HG03432 (cell line): ENCODE measurements at regions not wholly inside any gene's neighbourhood (a gene's known extent, or its start where the extent isn't known, plus 50 kb on each side); places are given as distances from the start of the nearest gene placed in this dataset.

Experiments used
- ATAC-seq: cut with Tn5 transposase; IDR thresholded peaks from one replicate; pipeline ENCODE4 v1.9.1; 2021; ENCODE audit warnings: mild to moderate bottlenecking, moderate library complexity; ENCODE audit not compliant: unreplicated experiment

GRCh38 chr12:118748478-118749380 lies 232.6 kb upstream of the SRRM4 start:
- no peak for ATAC-seq

- ATAC-seq, result no peak
These were observed 231.7 kb upstream of the SRRM4 start for GRCh38 chr12:118749646-118750045.

GRCh38 chr12:118750666-118751065 lies 230.7 kb upstream of the SRRM4 start:
- ATAC-seq, result no peak

- no peak for ATAC-seq
These were observed 230.0 kb upstream of the SRRM4 start for GRCh38 chr12:118751355-118751754.

GRCh38 chr12:118760623-118761022 lies 220.7 kb upstream of the SRRM4 start:
- ATAC-seq, result no peak

- no peak for ATAC-seq
These were observed 218.1 kb upstream of the SRRM4 start for GRCh38 chr12:118763234-118763633.

- ATAC-seq, result no peak
These were observed 207.2 kb upstream of the SRRM4 start for GRCh38 chr12:118773956-118774723.

- no peak for ATAC-seq
These were observed 203.8 kb upstream of the SRRM4 start for GRCh38 chr12:118777504-118777903.

GRCh38 chr12:118778077-118778476 lies 203.3 kb upstream of the SRRM4 start:
- ATAC-seq, result no peak

- ATAC-seq, result no peak
These were observed 200.4 kb upstream of the SRRM4 start for GRCh38 chr12:118780939-118781338.

GRCh38 chr12:118781692-118782091 lies 199.6 kb upstream of the SRRM4 start:
- no peak for ATAC-seq

GRCh38 chr12:118783703-118784102 lies 197.6 kb upstream of the SRRM4 start:
- ATAC-seq, result no peak

- ATAC-seq, result no peak
These were observed 190.8 kb upstream of the SRRM4 start for GRCh38 chr12:118790578-118790977.

- no peak for ATAC-seq
These were observed 167.5 kb upstream of the SRRM4 start for GRCh38 chr12:118813778-118814357.

- ATAC-seq, result no peak
These were observed 165.0 kb upstream of the SRRM4 start for GRCh38 chr12:118816296-118816695.

- ATAC-seq, result no peak
These were observed 159.9 kb upstream of the SRRM4 start for GRCh38 chr12:118821386-118821925.

- no peak for ATAC-seq
These were observed 158.8 kb upstream of the SRRM4 start for GRCh38 chr12:118822512-118822911.

- no peak for ATAC-seq
These were observed 154.3 kb upstream of the SRRM4 start for GRCh38 chr12:118827047-118827446.

- no peak for ATAC-seq
These were observed 153.7 kb upstream of the SRRM4 start for GRCh38 chr12:118827606-118828005.

GRCh38 chr12:118830296-118830695 lies 151.0 kb upstream of the SRRM4 start:
- no peak for ATAC-seq

- ATAC-seq, result no peak
These were observed 145.4 kb upstream of the SRRM4 start for GRCh38 chr12:118835926-118836325.
